Hepatocyte (in vitro differentiated cells): ENCODE measurements at regions not wholly inside any gene's neighbourhood (a gene's known extent, or its start where the extent isn't known, plus 50 kb on each side); places are given as distances from the start of the nearest gene placed in this dataset.

Experiments
- DNase-seq: peaks from one replicate; pipeline ENCODE4 v3.0.0-alpha.2; 2016; ENCODE audit warnings: low spot score
- H2AFZ ChIP-seq: fragments of 200-600 bp; sonication (generic); 2 replicates; pipeline ENCODE4 v1.6.0; 2016; ENCODE audit warnings: antibody characterized with exemption, mild to moderate bottlenecking
- H3K27ac ChIP-seq: fragments of 200-600 bp; sonication (generic); 2 replicates; pipeline ENCODE4 v1.5.1; 2016; ENCODE audit warnings: mild to moderate bottlenecking
- H3K27me3 ChIP-seq: fragments of 200-600 bp; sonication (generic); 2 replicates; pipeline ENCODE4 v1.6.1; 2016
- H3K36me3 ChIP-seq: fragments of 200-600 bp; sonication (generic); replicated peaks from 2 replicates; pipeline ENCODE4 v1.5.1; 2016; ENCODE audit warnings: low read depth; ENCODE audit not compliant: insufficient read depth
- H3K4me1 ChIP-seq: fragments of 200-600 bp; sonication (generic); 2 replicates; pipeline ENCODE4 v1.5.1; 2016; ENCODE audit warnings: mild to moderate bottlenecking, moderate library complexity; ENCODE audit not compliant: insufficient read depth
- H3K4me2 ChIP-seq: fragments of 200-600 bp; sonication (generic); 2 replicates; pipeline ENCODE4 v1.6.0; 2016
- H3K4me3 ChIP-seq: fragments of 200-600 bp; sonication (generic); 2 replicates; pipeline ENCODE4 v1.5.1; 2016; ENCODE audit warnings: mild to moderate bottlenecking
- H3K79me2 ChIP-seq: fragments of 200-600 bp; sonication (generic); 2 replicates; pipeline ENCODE4 v1.6.0; 2017; ENCODE audit warnings: mild to moderate bottlenecking
- H3K9me2 ChIP-seq: fragments of 200-600 bp; sonication (generic); replicated peaks from 2 replicates; pipeline ENCODE4 v1.6.0; 2017; ENCODE audit warnings: mild to moderate bottlenecking; ENCODE audit not compliant: insufficient read depth
- H3K9me3 ChIP-seq: fragments of 200-600 bp; sonication (generic); 2 replicates; pipeline ENCODE4 v1.5.1; 2016; ENCODE audit warnings: low read depth, mild to moderate bottlenecking
- H4K20me1 ChIP-seq: fragments of 200-600 bp; sonication (generic); 2 replicates; pipeline ENCODE4 v1.6.0; 2016; ENCODE audit warnings: mild to moderate bottlenecking; ENCODE audit not compliant: insufficient read depth, poor library complexity, severe bottlenecking
- EZH2 ChIP-seq: fragments of 200-600 bp; sonication (generic); IDR thresholded peaks from 2 replicates; pipeline ENCODE4 v1.6.1; 2016; ENCODE audit warnings: antibody characterized with exemption, mild to moderate bottlenecking, borderline replicate concordance
- EZH2phosphoT487 ChIP-seq: fragments of 200-600 bp; sonication (generic); IDR thresholded peaks from one replicate; pipeline ENCODE4 v1.6.1; 2018; ENCODE audit warnings: antibody characterized with exemption, mild to moderate bottlenecking, low read depth, moderate library complexity; ENCODE audit not compliant: unreplicated experiment, severe bottlenecking
- WGBS: methylation state at CpG from one replicate; pipeline ENCODE4 v1.1.6; 2016; ENCODE audit warnings: low lambda C conversion rate; ENCODE audit errors: missing lambda C conversion rate; 5-methylcytosine and 5-hydroxymethylcytosine counted together
- TF ChIP-seq, protein P1 (sequence below): fragments of 200-600 bp; sonication (generic); IDR thresholded peaks from 2 replicates; pipeline ENCODE4 v1.5.1; 2016; ENCODE audit warnings: antibody characterized with exemption, mild to moderate bottlenecking; ENCODE audit not compliant: poor library complexity

DNA sequence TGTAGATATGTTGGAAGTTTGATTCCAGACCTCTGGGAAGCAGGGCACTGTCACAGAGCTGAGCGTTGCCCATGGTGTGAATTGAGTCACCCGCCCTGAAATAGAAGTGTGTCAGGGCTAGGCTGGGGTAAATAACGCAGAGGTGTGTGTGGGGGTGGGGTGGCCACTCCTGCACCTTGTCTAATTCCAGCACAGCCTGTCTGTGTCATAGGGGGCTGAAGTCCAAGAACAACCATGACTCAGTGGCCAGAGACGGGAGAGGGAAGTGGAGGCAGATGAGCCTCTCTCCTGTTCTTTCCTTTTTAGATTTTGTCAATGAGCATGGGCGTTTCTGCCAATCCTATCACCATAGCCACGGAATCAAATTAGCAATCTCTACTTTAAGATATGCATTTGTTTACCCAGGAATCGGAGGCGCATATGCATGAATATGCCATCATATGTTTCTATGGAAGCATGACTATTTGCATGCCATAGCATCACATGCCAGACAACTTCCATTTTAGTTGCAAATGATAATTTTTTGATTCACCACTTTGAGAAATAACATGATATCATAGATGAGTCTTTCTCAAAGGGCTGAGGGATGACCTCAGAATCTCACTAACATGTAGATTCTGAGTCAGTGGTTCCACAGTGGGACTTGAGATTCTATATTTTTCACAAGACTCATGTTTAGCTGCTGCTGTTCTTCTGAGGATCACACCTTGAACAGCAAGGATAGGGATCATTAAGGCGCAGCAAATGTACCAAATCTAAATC is 852.9 kb downstream of the DCDC2C start:
- H3K27me3 ChIP-seq = no peaks in the 10 kb centered on the region
- no peak overlapping the region for H3K4me2 ChIP-seq
- 81% methylated on average over 9 of the region's 9 CpGs for WGBS
- TF ChIP-seq EZH2phosphoT487 (no peak), EZH2 (no peak)
- TF ChIP-seq, protein P1, sequence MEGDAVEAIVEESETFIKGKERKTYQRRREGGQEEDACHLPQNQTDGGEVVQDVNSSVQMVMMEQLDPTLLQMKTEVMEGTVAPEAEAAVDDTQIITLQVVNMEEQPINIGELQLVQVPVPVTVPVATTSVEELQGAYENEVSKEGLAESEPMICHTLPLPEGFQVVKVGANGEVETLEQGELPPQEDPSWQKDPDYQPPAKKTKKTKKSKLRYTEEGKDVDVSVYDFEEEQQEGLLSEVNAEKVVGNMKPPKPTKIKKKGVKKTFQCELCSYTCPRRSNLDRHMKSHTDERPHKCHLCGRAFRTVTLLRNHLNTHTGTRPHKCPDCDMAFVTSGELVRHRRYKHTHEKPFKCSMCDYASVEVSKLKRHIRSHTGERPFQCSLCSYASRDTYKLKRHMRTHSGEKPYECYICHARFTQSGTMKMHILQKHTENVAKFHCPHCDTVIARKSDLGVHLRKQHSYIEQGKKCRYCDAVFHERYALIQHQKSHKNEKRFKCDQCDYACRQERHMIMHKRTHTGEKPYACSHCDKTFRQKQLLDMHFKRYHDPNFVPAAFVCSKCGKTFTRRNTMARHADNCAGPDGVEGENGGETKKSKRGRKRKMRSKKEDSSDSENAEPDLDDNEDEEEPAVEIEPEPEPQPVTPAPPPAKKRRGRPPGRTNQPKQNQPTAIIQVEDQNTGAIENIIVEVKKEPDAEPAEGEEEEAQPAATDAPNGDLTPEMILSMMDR = no peak
- no peaks in the 10 kb centered on the region for H4K20me1 ChIP-seq
- no peak overlapping the region for H2AFZ ChIP-seq
- no peaks in the 10 kb centered on the region for H3K4me1 ChIP-seq
- H3K27ac ChIP-seq = no peak overlapping the region
- H3K36me3 ChIP-seq = no peaks in the 10 kb centered on the region
- no peak overlapping the region for H3K4me3 ChIP-seq
- no peaks in the 10 kb centered on the region for H3K9me3 ChIP-seq
- no peaks in the 10 kb centered on the region for H3K9me2 ChIP-seq
- H3K79me2 ChIP-seq = no peaks in the 10 kb centered on the region
- DNase-seq = peak; percentile 31

DNA sequence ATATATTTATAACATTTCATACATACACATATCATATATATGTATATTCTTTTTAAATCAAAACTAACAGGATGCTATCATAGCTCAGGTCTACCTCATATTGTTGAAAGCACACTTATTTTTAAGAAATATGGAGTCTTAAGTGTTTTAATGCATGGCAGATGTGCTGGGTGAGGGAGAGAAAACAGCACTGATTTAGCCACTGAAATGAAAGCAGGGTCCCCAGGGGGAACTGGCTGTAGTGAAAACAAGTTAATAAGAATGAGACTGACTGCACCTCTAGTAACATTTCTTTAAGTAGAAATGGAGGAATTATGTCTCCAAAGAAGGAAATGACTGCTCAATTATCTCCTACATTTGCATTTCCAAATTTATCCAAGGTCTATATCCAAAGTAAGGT is 857.8 kb downstream of the DCDC2C start:
- Histone ChIP-seq H3K9me3 (no peaks in the 10 kb centered on the region), H3K4me2 (no peak overlapping the region), H3K27me3 (no peaks in the 10 kb centered on the region), H4K20me1 (no peaks in the 10 kb centered on the region), H3K79me2 (no peaks in the 10 kb centered on the region), H3K27ac (no peak overlapping the region), H3K4me1 (no peaks in the 10 kb centered on the region), H3K36me3 (no peaks in the 10 kb centered on the region), H3K9me2 (no peaks in the 10 kb centered on the region), H2AFZ (no peak overlapping the region), H3K4me3 (no peak overlapping the region)
- no peak for DNase-seq
- no peak for TF ChIP-seq EZH2phosphoT487
- TF ChIP-seq, protein P1 = no peak
- no peak for TF ChIP-seq EZH2

DNA sequence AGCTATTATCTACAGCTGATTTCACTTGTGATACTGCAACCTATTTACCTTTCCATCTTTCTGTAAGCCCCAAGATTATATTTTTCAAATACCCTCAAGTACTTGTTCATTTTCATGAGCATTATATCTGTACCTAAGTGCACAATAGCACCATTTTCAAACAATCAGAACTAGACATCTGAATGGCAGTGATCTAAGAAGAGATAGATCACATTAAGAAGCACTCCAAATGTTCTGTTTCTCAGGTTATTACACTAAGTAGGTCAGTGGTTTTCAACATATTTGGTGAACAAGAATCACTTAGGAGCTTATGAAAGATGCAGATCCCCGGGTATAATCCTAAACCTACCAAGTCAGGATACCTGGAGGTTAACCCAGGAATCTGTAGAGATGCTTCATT is 872.7 kb downstream of the DCDC2C start:
- H3K79me2 ChIP-seq = no peaks in the 10 kb centered on the region
- no peaks in the 10 kb centered on the region for H3K36me3 ChIP-seq
- H3K4me1 ChIP-seq = no peaks in the 10 kb centered on the region
- DNase-seq = no peak
- H3K4me3 ChIP-seq = no peak overlapping the region
- 80% methylated on average over 1 of the region's 1 CpG for WGBS
- H2AFZ ChIP-seq = no peak overlapping the region
- no peaks in the 10 kb centered on the region for H4K20me1 ChIP-seq
- no peak overlapping the region for H3K4me2 ChIP-seq
- no peaks in the 10 kb centered on the region for H3K9me2 ChIP-seq
- no peaks in the 10 kb centered on the region for H3K9me3 ChIP-seq
- no peaks in the 10 kb centered on the region for H3K27me3 ChIP-seq
- no peak overlapping the region for H3K27ac ChIP-seq
- TF ChIP-seq EZH2phosphoT487 (no peak), EZH2 (no peak)
- TF ChIP-seq, protein P1 = no peak

DNA sequence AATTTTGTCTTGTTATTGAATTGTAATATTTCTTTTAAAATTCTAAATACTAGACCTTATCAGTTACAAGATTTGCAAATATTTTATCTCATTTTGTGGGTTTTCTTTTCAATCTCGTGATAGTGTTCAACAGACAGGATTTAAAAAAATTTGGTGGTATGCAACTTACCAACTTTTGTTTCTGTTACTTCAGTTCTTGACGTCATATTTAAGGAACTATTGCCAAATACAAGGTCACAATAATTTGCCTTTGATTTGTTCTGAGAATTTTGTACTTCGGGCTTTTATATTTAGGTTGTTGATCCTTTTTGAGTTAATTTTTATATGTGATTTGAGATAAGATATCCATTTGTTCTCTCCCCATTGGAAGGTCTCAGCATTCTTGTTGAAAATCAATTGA is 876.6 kb downstream of the DCDC2C start:
- Histone ChIP-seq H3K4me2 (no peak overlapping the region), H3K27me3 (no peaks in the 10 kb centered on the region), H3K9me3 (no peaks in the 10 kb centered on the region), H3K4me3 (no peak overlapping the region), H3K79me2 (no peaks in the 10 kb centered on the region), H4K20me1 (no peaks in the 10 kb centered on the region), H2AFZ (no peak overlapping the region), H3K4me1 (no peaks in the 10 kb centered on the region), H3K9me2 (no peaks in the 10 kb centered on the region), H3K27ac (no peak overlapping the region), H3K36me3 (no peaks in the 10 kb centered on the region)
- WGBS = 74% methylated on average over 3 of the region's 3 CpGs
- no peak for DNase-seq
- TF ChIP-seq EZH2 (no peak), EZH2phosphoT487 (no peak)
- TF ChIP-seq, protein P1 = no peak
